IMR-90 (cell line): ENCODE measurements at regions not wholly inside any gene's neighbourhood (a gene's known extent, or its start where the extent isn't known, plus 50 kb on each side); places are given as distances from the start of the nearest gene placed in this dataset.

Source experiments
- BHLHE40 ChIP-seq: fragments of 150-350 bp; IDR thresholded peaks from 2 replicates; pipeline ENCODE4 v1.6.1; 2016; ENCODE audit warnings: mild to moderate bottlenecking, low read depth, low read length
- FOS ChIP-seq: fragments of 150-350 bp; IDR thresholded peaks from 2 replicates; pipeline ENCODE4 v1.6.1; 2016; ENCODE audit warnings: low read depth, low read length
- POLR2A ChIP-seq: IDR thresholded peaks from 2 replicates; pipeline ENCODE4 v1.6.1; 2012; ENCODE audit warnings: mild to moderate bottlenecking, low read depth, low read length
- TF ChIP-seq, protein P1 (sequence below): conservative IDR thresholded peaks from 2 replicates; pipeline ENCODE4 v1.5.1; 2012; ENCODE audit warnings: mild to moderate bottlenecking, low read depth, low read length, improper control_type of control experiment

DNA sequence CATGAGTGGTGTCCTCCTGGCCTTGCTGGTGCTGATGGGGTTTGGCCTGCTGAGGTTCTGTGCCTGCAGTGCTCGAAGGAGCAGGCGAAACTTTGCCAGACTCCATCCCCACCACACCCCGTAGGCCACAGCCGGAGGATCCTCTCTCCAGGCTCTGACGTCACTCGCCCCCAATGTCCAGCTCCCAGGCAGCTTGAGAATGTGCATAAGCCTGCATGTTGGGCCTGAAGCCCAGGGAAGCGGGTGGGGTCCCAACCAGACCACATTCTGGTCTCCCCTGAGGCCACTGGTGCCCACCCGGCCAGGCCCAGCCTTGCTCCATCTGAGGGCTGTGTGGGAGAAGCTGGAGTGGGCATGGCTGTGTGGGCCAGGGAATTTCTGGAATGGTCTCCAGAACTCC is 109.8 kb downstream of the ASB7 start:
- TF ChIP-seq POLR2A (no peak), BHLHE40 (no peak), FOS (no peak)
- TF ChIP-seq, protein P1, sequence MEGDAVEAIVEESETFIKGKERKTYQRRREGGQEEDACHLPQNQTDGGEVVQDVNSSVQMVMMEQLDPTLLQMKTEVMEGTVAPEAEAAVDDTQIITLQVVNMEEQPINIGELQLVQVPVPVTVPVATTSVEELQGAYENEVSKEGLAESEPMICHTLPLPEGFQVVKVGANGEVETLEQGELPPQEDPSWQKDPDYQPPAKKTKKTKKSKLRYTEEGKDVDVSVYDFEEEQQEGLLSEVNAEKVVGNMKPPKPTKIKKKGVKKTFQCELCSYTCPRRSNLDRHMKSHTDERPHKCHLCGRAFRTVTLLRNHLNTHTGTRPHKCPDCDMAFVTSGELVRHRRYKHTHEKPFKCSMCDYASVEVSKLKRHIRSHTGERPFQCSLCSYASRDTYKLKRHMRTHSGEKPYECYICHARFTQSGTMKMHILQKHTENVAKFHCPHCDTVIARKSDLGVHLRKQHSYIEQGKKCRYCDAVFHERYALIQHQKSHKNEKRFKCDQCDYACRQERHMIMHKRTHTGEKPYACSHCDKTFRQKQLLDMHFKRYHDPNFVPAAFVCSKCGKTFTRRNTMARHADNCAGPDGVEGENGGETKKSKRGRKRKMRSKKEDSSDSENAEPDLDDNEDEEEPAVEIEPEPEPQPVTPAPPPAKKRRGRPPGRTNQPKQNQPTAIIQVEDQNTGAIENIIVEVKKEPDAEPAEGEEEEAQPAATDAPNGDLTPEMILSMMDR = no peak
